Stimulated activated CD8-positive, alpha-beta memory T cell treated with anti-CD3 and anti-CD28 coated beads, Interleukin-15, amount 100 ng/mL, for 48 hours (primary cell): ENCODE measurements at regions not wholly inside any gene's neighbourhood (a gene's known extent, or its start where the extent isn't known, plus 50 kb on each side); places are given as distances from the start of the nearest gene placed in this dataset.
"Not testable (repeated sequence)": the region's sequence is repeated elsewhere in the genome, so short reads cannot be mapped to it uniquely, and the experiment has no call there.

Experiments used
- DNase-seq, 2 donors: peaks; one replicate each; pipeline ENCODE4 v3.0.0-alpha.2; 2020; ENCODE audit warnings: low read depth in 2 of 2

- DNase-seq, result no peak
Measured at GRCh38 chr11:81579339-81579738, 1154.3 kb downstream of the FAM181B start.

- no peak for DNase-seq
Measured at GRCh38 chr11:81578571-81578970, 1155.1 kb downstream of the FAM181B start.

- DNase-seq, result no peak
Measured at GRCh38 chr11:81574301-81574700, 1159.4 kb downstream of the FAM181B start.

GRCh38 chr11:81573367-81573766 is 1160.3 kb downstream of the FAM181B start:
- no peak for DNase-seq

- DNase-seq, result no peak
Measured at GRCh38 chr11:81570669-81571068, 1163.0 kb downstream of the FAM181B start.

- no peak for DNase-seq
Measured at GRCh38 chr11:81569999-81570398, 1163.7 kb downstream of the FAM181B start.

GRCh38 chr11:81568918-81569317 is 1164.7 kb downstream of the FAM181B start:
- no peak for DNase-seq

- DNase-seq, result no peak
Measured at GRCh38 chr11:81548123-81548522, 1185.5 kb downstream of the FAM181B start.

GRCh38 chr11:81539806-81540205 is 1193.9 kb downstream of the FAM181B start:
- not testable (repeated sequence) for DNase-seq

GRCh38 chr11:81515566-81515965 is 1218.1 kb downstream of the FAM181B start:
- no peak for DNase-seq

- DNase-seq, result no peak
Measured at GRCh38 chr11:81497202-81497804, 1236.4 kb downstream of the FAM181B start.

- no peak for DNase-seq
Measured at GRCh38 chr11:81496601-81497000, 1237.1 kb downstream of the FAM181B start.

- no peak for DNase-seq
Measured at GRCh38 chr11:81495699-81496292, 1237.9 kb downstream of the FAM181B start.

- DNase-seq, result no peak
Measured at GRCh38 chr11:81494431-81494830, 1239.2 kb downstream of the FAM181B start.

- DNase-seq, result no peak
Measured at GRCh38 chr11:81492923-81493445, 1240.7 kb downstream of the FAM181B start.

GRCh38 chr11:81487109-81487508 is 1246.6 kb downstream of the FAM181B start:
- DNase-seq, result no peak

- DNase-seq, result no peak
Measured at GRCh38 chr11:81484196-81484595, 1249.5 kb downstream of the FAM181B start.

- no peak for DNase-seq
Measured at GRCh38 chr11:81477277-81477676, 1256.4 kb downstream of the FAM181B start.

- DNase-seq, result no peak
Measured at GRCh38 chr11:81476345-81476744, 1257.3 kb downstream of the FAM181B start.

- DNase-seq, result no peak
Measured at GRCh38 chr11:81472646-81473045, 1261.0 kb downstream of the FAM181B start.

GRCh38 chr11:81470446-81470845 is 1263.2 kb downstream of the FAM181B start:
- no peak for DNase-seq

GRCh38 chr11:81459766-81460306 is 1273.8 kb downstream of the FAM181B start:
- DNase-seq, result no peak

- no peak for DNase-seq
Measured at GRCh38 chr11:81449588-81450156, 1284.0 kb downstream of the FAM181B start.
